ENCODE measurements at regions not wholly inside any gene's neighbourhood (a gene's known extent, or its start where the extent isn't known, plus 50 kb on each side); places are given as distances from the start of the nearest gene placed in this dataset.
A peak's percentile ranks its signal among the peaks of the same experiment; 100 is the strongest.

GRCh38 chr9:107861075-107861474 lies 371.5 kb upstream of the KLF4 start:
- peaks cover 0 to 5% of the 10 kb centered on the region in 2 experiments; a peak in 3 of 5 replicates for H3K9me3 Mint-ChIP-seq
- Histone ChIP-seq H2BK5ac (ENCODE audit: insufficient read length, low read length) (no peak overlapping the region), H3K27me3 (ENCODE audit: insufficient read depth, low read length) (no peaks in the 10 kb centered on the region), H3K9me3 (ENCODE audit: control insufficient read depth, low read depth, low read length) (no peaks in the 10 kb centered on the region), H4K5ac (ENCODE audit: insufficient read length, low read depth, low read length) (no peak overlapping the region), H3K27ac (ENCODE audit: insufficient read length, low read depth, low read length) (no peak overlapping the region), H3K4me1 (ENCODE audit: insufficient read depth, low read length) (no peaks in the 10 kb centered on the region), H3K4ac (ENCODE audit: low read depth, low read length) (no peak overlapping the region), H4K8ac (replicated peaks; ENCODE audit: insufficient read length, low read depth, low read length) (no peak overlapping the region), H3K4me2 (ENCODE audit: insufficient read depth, insufficient read length, low read length) (no peak overlapping the region), H4K91ac (ENCODE audit: insufficient read length, low read depth, low read length) (no peak overlapping the region), H2BK15ac (ENCODE audit: low read depth, low read length) (no peak overlapping the region), H2AK5ac (ENCODE audit: insufficient read length, low read length) (no peak overlapping the region), H4K20me1 (ENCODE audit: control insufficient read depth, insufficient read depth, insufficient read length) (no peaks in the 10 kb centered on the region), H3T11ph (ENCODE audit: low read length) (no peak overlapping the region), H3K56ac (ENCODE audit: insufficient read length, low read depth, low read length) (no peak overlapping the region), H3K79me1 (ENCODE audit: insufficient read depth, low read depth, low read length, poor library complexity, severe bottlenecking) (no peaks in the 10 kb centered on the region), H3K23ac (ENCODE audit: insufficient read length, low read depth, low read length) (no peak overlapping the region), H3K23me2 (ENCODE audit: insufficient read length, low read depth, low read length, poor library complexity, severe bottlenecking) (no peaks in the 10 kb centered on the region), H3K9ac (ENCODE audit: extremely low read depth, insufficient read length, low read length) (no peak overlapping the region), H3K14ac (ENCODE audit: insufficient read depth, low read length) (no peak overlapping the region), H2BK120ac (ENCODE audit: low read depth, low read length, poor library complexity, severe bottlenecking) (no peak overlapping the region), H2BK20ac (ENCODE audit: low read depth, low read length, poor library complexity, severe bottlenecking) (no peak overlapping the region), H2AFZ (ENCODE audit: low read length) (no peak overlapping the region), H3K18ac (ENCODE audit: insufficient read length, low read depth, low read length) (no peak overlapping the region), H3K79me2 (ENCODE audit: insufficient read depth, low read length) (no peaks in the 10 kb centered on the region), H2BK12ac (ENCODE audit: insufficient read length, low read depth, low read length) (no peak overlapping the region)
- H3K27me3 Mint-ChIP-seq (ENCODE audit: low read depth): no peaks in the 10 kb centered on the region
- whole genome bisulfite sequencing (ENCODE audit: extremely low coverage, insufficient read length, low lambda C conversion rate): no CpG with 5 or more reads among the region's 3 CpGs
- no peak overlapping the region for H3K4me3 Mint-ChIP-seq
- H3K27ac Mint-ChIP-seq: no peak overlapping the region
- H3K36me3 Mint-ChIP-seq (ENCODE audit: insufficient read depth in 1 of 3, low read depth in 3 of 3): peaks cover 0 to 5% (median 0%) of the 10 kb centered on the region in 3 experiments; a peak in 1 of 7 replicates
- peak; percentile 43; the same call in 1 of the 3 replicates for TF ChIP-seq CTCF (conservative IDR thresholded peaks at IDR 0.05)
- DNase-seq: no peak
- H3K4me1 Mint-ChIP-seq: 0 out of 4 replicates have a peak, but pooled peaks cover 0 to 6% of the 10 kb centered on the region in 2 experiments
